D721Med (cell line): ENCODE measurements at regions not wholly inside any gene's neighbourhood (a gene's known extent, or its start where the extent isn't known, plus 50 kb on each side); places are given as distances from the start of the nearest gene placed in this dataset.
"Not testable (repeated sequence)": the region's sequence is repeated elsewhere in the genome, so short reads cannot be mapped to it uniquely, and the experiment has no call there.

Source experiments
- DNase-seq: peaks from one replicate; pipeline ENCODE4 v3.0.0; 2011; ENCODE audit warnings: low spot score; ENCODE audit not compliant: insufficient read length
- FAIRE-seq: peaks from 2 replicates; lab custom pipeline; 2011; peaks lifted over from hg19 to GRCh38; lab: Jason Lieb, UNC
- CTCF ChIP-seq: IDR thresholded peaks from 2 replicates; pipeline ENCODE4 v1.5.1; 2012; ENCODE audit warnings: mild to moderate bottlenecking, control low read depth; ENCODE audit not compliant: insufficient read depth; ENCODE audit errors: missing control alignments

GRCh38 chr7:135872861-135873260 is 104.3 kb downstream of the MTPN start:
- not testable (repeated sequence) for FAIRE-seq, DNase-seq

DNA sequence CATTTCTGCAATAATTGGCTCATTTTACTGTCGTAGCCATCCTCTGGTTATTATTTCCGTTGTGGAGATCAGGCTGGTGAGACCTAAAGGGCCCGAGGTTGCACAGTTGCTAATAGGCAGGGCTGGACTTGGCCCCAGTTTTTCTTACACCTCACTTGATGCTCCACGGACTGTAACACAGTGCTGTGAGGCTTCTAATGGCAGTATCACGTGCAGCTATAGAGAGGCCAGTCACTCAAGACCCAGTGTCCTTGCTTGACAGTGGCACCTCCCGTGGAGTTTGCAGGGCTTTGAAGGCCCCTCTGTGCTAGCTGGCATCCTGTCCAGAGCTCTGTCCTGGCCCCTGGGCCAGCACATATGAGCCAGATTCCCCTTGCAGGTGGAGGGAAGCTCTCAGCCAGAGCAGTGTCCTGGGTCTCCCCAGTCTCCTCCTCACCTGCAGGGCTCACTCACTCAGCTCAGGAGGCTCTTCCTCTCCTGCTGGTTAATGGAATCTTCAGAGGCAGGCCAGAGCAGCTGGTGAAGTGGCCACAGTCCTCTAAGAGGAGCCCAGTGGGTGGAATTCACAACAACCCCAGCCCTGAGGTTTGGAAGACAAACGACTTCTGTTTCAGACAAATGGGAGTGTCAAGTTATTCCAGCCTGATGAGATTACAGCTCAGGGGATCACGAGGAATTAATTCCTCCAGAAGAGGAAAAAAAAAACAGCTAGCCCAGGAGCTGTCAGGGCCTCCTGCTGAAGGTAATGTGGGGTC is 114.2 kb upstream of the FAM180A start:
- TF ChIP-seq CTCF: no peak
- FAIRE-seq (peak; percentile 82), DNase-seq (peak; percentile 25)

- FAIRE-seq (no peak), DNase-seq (no peak)
- no peak for TF ChIP-seq CTCF
Observed at GRCh38 chr7:135859538-135859937, 110.9 kb upstream of the FAM180A start.

DNA sequence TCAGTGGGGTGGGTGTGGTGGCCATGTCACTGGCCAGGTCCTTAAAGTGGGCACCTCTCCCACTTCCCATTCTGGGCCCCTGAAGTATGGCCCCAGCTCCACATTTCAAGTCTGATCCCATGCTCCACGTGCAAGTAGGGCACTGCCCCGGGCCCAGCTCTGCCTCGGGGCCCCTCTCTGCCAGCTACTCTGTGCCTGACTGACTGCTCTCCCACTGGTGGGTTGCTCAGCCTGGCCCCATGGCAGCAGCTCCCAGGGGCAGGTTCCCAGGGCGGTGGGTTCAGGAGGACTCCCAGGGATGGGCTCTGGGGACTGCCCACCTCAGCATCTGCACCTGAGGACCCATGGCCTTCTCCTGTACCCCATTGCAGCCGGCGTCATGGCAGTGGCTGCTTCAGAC is 110.2 kb upstream of the FAM180A start:
- DNase-seq (no peak), FAIRE-seq (no peak)
- TF ChIP-seq CTCF: no peak

- FAIRE-seq (no peak), DNase-seq (no peak)
- TF ChIP-seq CTCF: no peak
Observed at GRCh38 chr7:135858379-135858778, 109.8 kb upstream of the FAM180A start.

GRCh38 chr7:135857519-135858274 is 109.1 kb upstream of the FAM180A start:
- TF ChIP-seq CTCF: no peak
- FAIRE-seq (no peak), DNase-seq (no peak)

GRCh38 chr7:135856356-135857144 is 107.9 kb upstream of the FAM180A start:
- no peak for FAIRE-seq
- no peak for DNase-seq
- TF ChIP-seq CTCF: no peak
